HepG2 (cell line): ENCODE measurements at regions not wholly inside any gene's neighbourhood (a gene's known extent, or its start where the extent isn't known, plus 50 kb on each side); places are given as distances from the start of the nearest gene placed in this dataset.

Experiments
- ATAC-seq: fragments of 200-7000 bp; cut with Tn5 transposase; 3 replicates; pipeline ENCODE4 v1.9.1; 2020; ENCODE audit warnings: mild to moderate bottlenecking, moderate library complexity
- BruUV-seq: library from RNA; stranded (reverse); fragments of 400-500 nt; replicated peaks from 2 replicates; lab custom pipeline; 2021; lab: Mats Ljungman, UMichigan
- CTCF ChIA-PET: fragments of 300-600 bp; formaldehyde crosslinking; extraction: SDS; loops from one replicate; lab custom pipeline; 2021; ENCODE audit warnings: low total read pairs, inconsistent platforms, low intra/inter-chr PET ratio; lab: Yijun Ruan, JAX
- POLR2A ChIA-PET: fragments of 350-600 bp; sonication (Branson Sonifier 250); formaldehyde crosslinking; loops from one replicate; lab custom pipeline; 2020; ENCODE audit warnings: antibody characterized with exemption, inconsistent platforms; lab: Yijun Ruan, JAX
- DNase-seq: peaks from one replicate; pipeline ENCODE4 v3.0.0-alpha.2; 2015; ENCODE audit warnings: low spot score
- FAIRE-seq: peaks from 3 replicates; lab custom pipeline; 2011; peaks lifted over from hg19 to GRCh38; lab: Jason Lieb, UNC
- H2AFZ ChIP-seq: one replicate; pipeline ENCODE4 v1.6.1; 2011; ENCODE audit warnings: low read length, inconsistent platforms
- H3K27ac ChIP-seq: fragments of 300-600 bp; 3 replicates; pipeline ENCODE4 v1.8.0; 2011; ENCODE audit warnings: mixed run types, mild to moderate bottlenecking, mixed read lengths, low read length, inconsistent platforms; ENCODE audit not compliant: insufficient read depth; ENCODE audit errors: extremely low read length
- H3K27me3 ChIP-seq, 2 experiments: fragments of 200-600 bp in 1 of 2; 2 replicates in 1 of 2; 3 replicates in 1 of 2; pipeline versions ENCODE4 v1.6.0 to v1.8.0; 2011; ENCODE audit warnings: low read length in 2 of 2, mild to moderate bottlenecking in 2 of 2, moderate library complexity in 2 of 2, inconsistent platforms in 1 of 2; ENCODE audit not compliant: insufficient read depth in 2 of 2, control insufficient read depth in 1 of 2
- H3K36me3 ChIP-seq, 2 experiments: fragments of 200-600 bp in 1 of 2; replicated peaks in 1 of 2; 2 replicates in 1 of 2; 3 replicates in 1 of 2; pipeline versions ENCODE4 v1.5.1 to v1.8.0; 2011; ENCODE audit warnings: low read length in 2 of 2, inconsistent platforms in 1 of 2; ENCODE audit not compliant: insufficient read depth in 2 of 2, control insufficient read depth in 1 of 2
- H3K4me1 ChIP-seq: 2 replicates; pipeline ENCODE4 v1.5.1; 2012; ENCODE audit warnings: low read length, inconsistent platforms; ENCODE audit not compliant: insufficient read depth
- H3K4me2 ChIP-seq: 2 replicates; pipeline ENCODE4 v1.6.0; 2011; ENCODE audit warnings: low read depth, low read length, inconsistent platforms
- H3K4me3 ChIP-seq, 3 experiments: fragments of 200-600 bp in 1 of 3; sonication (generic), shearing (Covaris generic) in 1 of 3; replicated peaks in 1 of 3; 2 replicates each; pipeline ENCODE4 v1.5.1; 2011 to 2016; ENCODE audit warnings: low read length in 3 of 3, inconsistent platforms in 2 of 3, low read depth in 2 of 3, mild to moderate bottlenecking in 2 of 3, control low read depth in 1 of 3, mixed read lengths in 1 of 3; ENCODE audit not compliant: insufficient read depth in 1 of 3
- H3K79me2 ChIP-seq: one replicate; pipeline ENCODE4 v1.6.1; 2011; ENCODE audit warnings: low read length, inconsistent platforms; ENCODE audit not compliant: insufficient read depth
- H3K9ac ChIP-seq: 2 replicates; pipeline ENCODE4 v1.6.0; 2011; ENCODE audit warnings: mild to moderate bottlenecking, low read depth, low read length, inconsistent platforms; ENCODE audit not compliant: insufficient read depth
- H3K9me3 ChIP-seq: 2 replicates; pipeline ENCODE4 v1.5.1; 2012; ENCODE audit warnings: mild to moderate bottlenecking, low read length
- H4K20me1 ChIP-seq: 2 replicates; pipeline ENCODE4 v1.6.0; 2011; ENCODE audit warnings: inconsistent platforms, mild to moderate bottlenecking, low read length, moderate library complexity; ENCODE audit not compliant: insufficient read depth
- ATM ChIP-seq: fragments of 450-650 bp; IDR thresholded peaks from 2 replicates; pipeline ENCODE4 v1.7.1; 2017; ENCODE audit warnings: mild to moderate bottlenecking, borderline replicate concordance
- EZH2 ChIP-seq: conservative IDR thresholded peaks from 2 replicates; pipeline ENCODE4 v1.6.1; 2012; ENCODE audit warnings: mild to moderate bottlenecking, low read depth, low read length, moderate library complexity
- KDM4B ChIP-seq: sonication (generic); formaldehyde crosslinking; IDR thresholded peaks from 2 replicates; pipeline ENCODE4 v1.4.0; 2020; ENCODE audit warnings: missing genetic modification reagents
- MIXL1 ChIP-seq: IDR thresholded peaks from 2 replicates; pipeline ENCODE4 v1.6.1; 2016
- MYNN ChIP-seq: sonication (generic); formaldehyde crosslinking; IDR thresholded peaks from 2 replicates; pipeline ENCODE4 v1.4.0; 2020; ENCODE audit warnings: mild to moderate bottlenecking, low read depth, missing genetic modification reagents
- RBM39 ChIP-seq: fragments of 200-400 bp; formaldehyde crosslinking; IDR thresholded peaks from one replicate; pipeline ENCODE4 v1.6.1; 2018; ENCODE audit warnings: antibody characterized with exemption, mild to moderate bottlenecking, low read depth, low read length; ENCODE audit not compliant: poor library complexity, severe bottlenecking
- SOX6 ChIP-seq, 2 experiments: fragments of 450-650 bp in 1 of 2; sonication (generic) in 1 of 2; formaldehyde crosslinking in 1 of 2; IDR thresholded peaks; 2 replicates each; pipeline versions ENCODE4 v1.4.0 to v1.6.1; 2017 to 2020; ENCODE audit warnings: antibody characterized with exemption in 1 of 2, mild to moderate bottlenecking in 1 of 2, missing genetic modification reagents in 1 of 2
- WIZ ChIP-seq: sonication (generic); formaldehyde crosslinking; IDR thresholded peaks from 2 replicates; pipeline ENCODE4 v1.5.1; 2020; ENCODE audit warnings: mild to moderate bottlenecking, missing genetic modification reagents
- ZFP90 ChIP-seq: sonication (generic); formaldehyde crosslinking; IDR thresholded peaks from 2 replicates; pipeline ENCODE4 v1.8.0; 2022; ENCODE audit warnings: missing genetic modification reagents, mild to moderate bottlenecking, inconsistent platforms, borderline replicate concordance
- ZNF18 ChIP-seq: sonication (generic); formaldehyde crosslinking; IDR thresholded peaks from 2 replicates; pipeline ENCODE4 v1.8.0; 2022; ENCODE audit warnings: mild to moderate bottlenecking, missing genetic modification reagents; ENCODE audit not compliant: insufficient replicate concordance
- ZNF441 ChIP-seq: sonication (generic); formaldehyde crosslinking; IDR thresholded peaks from 2 replicates; pipeline ENCODE4 v1.7.0; 2021; ENCODE audit warnings: missing genetic modification reagents, borderline replicate concordance
- WGBS: methylation state at CpG from one replicate; pipeline ENCODE4 v1.1.6; 2017; ENCODE audit warnings: low lambda C conversion rate; 5-methylcytosine and 5-hydroxymethylcytosine counted together
- in situ Hi-C: cut with HindIII; loops from 2 replicates; pipeline ENCODE4 v1.10.0; 2017; ENCODE audit warnings: low pct_unique_long_range_greater_than_20kb; ENCODE audit not compliant: extremely low pct_ligation_motif_present
- intact Hi-C: fragments of 100-400 bp; cut with micrococcal nuclease; formaldehyde crosslinking; loops from one replicate; pipeline ENCODE4 v1.10.0; 2022; ENCODE audit not compliant: unreplicated experiment
- TF ChIP-seq, protein P1 (sequence below): sonication (generic); formaldehyde crosslinking; IDR thresholded peaks from 2 replicates; pipeline ENCODE4 v1.8.0; 2022; ENCODE audit warnings: mild to moderate bottlenecking, missing genetic modification reagents

DNA sequence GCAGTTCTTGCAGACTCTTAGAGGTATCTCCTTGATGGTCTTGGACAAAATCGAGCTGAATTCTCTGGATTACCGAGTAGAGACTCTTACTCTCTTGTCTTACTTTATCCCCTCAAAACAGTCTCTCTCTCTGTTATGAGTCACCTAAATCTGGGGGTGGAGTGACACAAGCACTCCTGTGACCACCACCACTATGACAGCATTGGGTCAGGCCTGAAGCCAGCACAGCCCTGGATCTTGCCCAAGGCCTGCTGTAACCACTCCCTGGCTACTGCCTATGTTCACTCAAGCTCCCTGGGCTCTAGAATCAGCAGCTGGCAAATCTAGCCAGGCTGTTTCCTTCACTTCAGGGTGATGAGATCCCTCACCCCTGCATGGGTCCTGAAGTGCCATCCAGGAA is 662.5 kb downstream of the LUZP2 start:
- DNase-seq (no peak), ATAC-seq (no peak), FAIRE-seq (no peak)
- H3K4me3 ChIP-seq = no peak overlapping the region
- H2AFZ ChIP-seq = no peak overlapping the region
- POLR2A ChIA-PET = no interaction called here
- no peak overlapping the region for H3K9ac ChIP-seq
- no peak overlapping the region for H3K4me2 ChIP-seq
- H3K79me2 ChIP-seq = no peaks in the 10 kb centered on the region
- H3K9me3 ChIP-seq = peaks cover 40% of the 10 kb centered on the region
- no peaks in the 10 kb centered on the region for H3K27me3 ChIP-seq
- no peaks in the 10 kb centered on the region for H3K4me1 ChIP-seq
- TF ChIP-seq MIXL1 (no peak), ZNF18 (CRISPR knock-in tag) (no peak), KDM4B (CRISPR knock-in tag) (no peak), MYNN (CRISPR knock-in tag) (no peak), ATM (no peak), SOX6 (IDR thresholded peaks at IDR 0.05) (no peak), SOX6 (CRISPR knock-in tag; IDR thresholded peaks at IDR 0.05) (no peak), RBM39 (no peak), EZH2 (no peak), ZFP90 (no peak), WIZ (CRISPR knock-in tag) (no peak), ZNF441 (CRISPR knock-in tag) (no peak)
- TF ChIP-seq, protein P1, sequence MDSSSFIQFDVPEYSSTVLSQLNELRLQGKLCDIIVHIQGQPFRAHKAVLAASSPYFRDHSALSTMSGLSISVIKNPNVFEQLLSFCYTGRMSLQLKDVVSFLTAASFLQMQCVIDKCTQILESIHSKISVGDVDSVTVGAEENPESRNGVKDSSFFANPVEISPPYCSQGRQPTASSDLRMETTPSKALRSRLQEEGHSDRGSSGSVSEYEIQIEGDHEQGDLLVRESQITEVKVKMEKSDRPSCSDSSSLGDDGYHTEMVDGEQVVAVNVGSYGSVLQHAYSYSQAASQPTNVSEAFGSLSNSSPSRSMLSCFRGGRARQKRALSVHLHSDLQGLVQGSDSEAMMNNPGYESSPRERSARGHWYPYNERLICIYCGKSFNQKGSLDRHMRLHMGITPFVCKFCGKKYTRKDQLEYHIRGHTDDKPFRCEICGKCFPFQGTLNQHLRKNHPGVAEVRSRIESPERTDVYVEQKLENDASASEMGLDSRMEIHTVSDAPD (CRISPR knock-in tag) = no peak
- TF ChIP-seq, all 625 proteins: peak for 0
- CTCF ChIA-PET = no interaction called here
- in situ Hi-C loops = no loop called here
- WGBS = 0% methylated on average over 2 of the region's 2 CpGs
- intact Hi-C loops = no loop called here
- BruUV-seq = no TSS peak
- Histone ChIP-seq H4K20me1 (no peaks in the 10 kb centered on the region), H3K36me3 (no peaks in the 10 kb centered on the region), H3K27ac (no peak overlapping the region)
